ENCODE measurements at regions not wholly inside any gene's neighbourhood (a gene's known extent, or its start where the extent isn't known, plus 50 kb on each side); places are given as distances from the start of the nearest gene placed in this dataset.

GRCh38 chr21:40902299-40902698 is 55.3 kb upstream of the DSCAM start:
- TF ChIP-seq CTCF (IDR thresholded peaks at IDR 0.05): no peak
- TF ChIP-seq POLR2A (IDR thresholded peaks at IDR 0.05; ENCODE audit: low read depth): no peak
- no peak for TF ChIP-seq EP300 (IDR thresholded peaks at IDR 0.05)
